Panc1 (cell line): ENCODE measurements at regions not wholly inside any gene's neighbourhood (a gene's known extent, or its start where the extent isn't known, plus 50 kb on each side); places are given as distances from the start of the nearest gene placed in this dataset.

Experiments used
- ATAC-seq: fragments of 200-7000 bp; cut with Tn5 transposase; 2 replicates; pipeline ENCODE4 v1.9.1; 2020; ENCODE audit warnings: mild to moderate bottlenecking, moderate library complexity
- BruUV-seq: library from RNA; stranded (reverse); fragments of 400-500 nt; replicated peaks from 2 replicates; lab custom pipeline; 2021; lab: Mats Ljungman, UMichigan
- CTCF ChIA-PET: fragments of 300-600 bp; sonication (Branson Sonifier 250); formaldehyde crosslinking; loops from one replicate; lab custom pipeline; 2022; ENCODE audit warnings: antibody characterized with exemption; lab: Charles Lee
- POLR2A ChIA-PET: fragments of 300-600 bp; sonication (Branson Sonifier 250); formaldehyde crosslinking; loops from one replicate; lab custom pipeline; 2022; ENCODE audit warnings: antibody characterized with exemption; lab: Charles Lee
- DNase-seq: peaks from one replicate; pipeline ENCODE4 v3.0.0-alpha.2; 2010; ENCODE audit warnings: low read depth, low spot score
- H3K27ac ChIP-seq: 2 replicates; pipeline ENCODE4 v1.5.1; 2011; ENCODE audit warnings: mild to moderate bottlenecking, low read length, inconsistent platforms
- H3K27me3 ChIP-seq: fragments of 200-500 bp; sonication (Bioruptor generic); 2 replicates; pipeline ENCODE4 v1.6.0; 2014; ENCODE audit warnings: low read length, inconsistent platforms; ENCODE audit not compliant: control insufficient read depth, insufficient read depth
- H3K36me3 ChIP-seq: fragments of 200-500 bp; sonication (Bioruptor generic); 2 replicates; pipeline ENCODE4 v1.5.1; 2014; ENCODE audit warnings: inconsistent platforms, mild to moderate bottlenecking, low read length, moderate library complexity; ENCODE audit not compliant: control insufficient read depth, insufficient read depth
- H3K4me1 ChIP-seq: 2 replicates; pipeline ENCODE4 v1.5.1; 2011; ENCODE audit warnings: inconsistent platforms, mild to moderate bottlenecking, low read length, moderate library complexity; ENCODE audit not compliant: control insufficient read depth, insufficient read depth
- H3K4me3 ChIP-seq, 2 experiments: 2 replicates each; pipeline ENCODE4 v1.5.1; 2011 to 2012; ENCODE audit warnings: low read depth in 2 of 2, low read length in 2 of 2, mild to moderate bottlenecking in 2 of 2, inconsistent platforms in 1 of 2, moderate library complexity in 1 of 2
- H3K9me3 ChIP-seq: fragments of 200-500 bp; sonication (Bioruptor generic); 2 replicates; pipeline ENCODE4 v1.5.1; 2014; ENCODE audit warnings: low read depth, mild to moderate bottlenecking, inconsistent platforms, low read length, moderate library complexity; ENCODE audit not compliant: control insufficient read depth, insufficient read depth
- POLR2AphosphoS5 ChIP-seq: IDR thresholded peaks from 2 replicates; pipeline ENCODE4 v1.6.1; 2012; ENCODE audit warnings: mild to moderate bottlenecking, low read depth, low read length, moderate library complexity
- REST ChIP-seq, 2 experiments: IDR thresholded peaks; 2 replicates each; pipeline ENCODE4 v1.6.1; 2011 to 2012; ENCODE audit warnings: low read depth in 2 of 2, control low read depth in 1 of 2, low read length in 1 of 2, mild to moderate bottlenecking in 1 of 2, moderate library complexity in 1 of 2; ENCODE audit not compliant: insufficient read depth in 1 of 2
- SIN3A ChIP-seq: IDR thresholded peaks from 2 replicates; pipeline ENCODE4 v1.6.1; 2012; ENCODE audit warnings: low read depth, mild to moderate bottlenecking, low read length, moderate library complexity, borderline replicate concordance; ENCODE audit not compliant: insufficient read depth
- TCF7L2 ChIP-seq: IDR thresholded peaks from 2 replicates; pipeline ENCODE4 v1.6.1; 2011; ENCODE audit warnings: mild to moderate bottlenecking, low read depth, low read length, inconsistent platforms
- in situ Hi-C: cut with HindIII; loops from 2 replicates; pipeline ENCODE4 v1.10.0; 2016; ENCODE audit warnings: low sequenced_read_pairs, low pct_unique_long_range_greater_than_20kb
- intact Hi-C: fragments of 100-400 bp; cut with micrococcal nuclease; formaldehyde crosslinking; loops from one replicate; pipeline ENCODE4 v1.10.0; 2022; ENCODE audit not compliant: unreplicated experiment
- TF ChIP-seq, protein P1 (sequence below): fragments of 450-650 bp; IDR thresholded peaks from 2 replicates; pipeline ENCODE4 v1.5.1; 2017; ENCODE audit warnings: mild to moderate bottlenecking

DNA sequence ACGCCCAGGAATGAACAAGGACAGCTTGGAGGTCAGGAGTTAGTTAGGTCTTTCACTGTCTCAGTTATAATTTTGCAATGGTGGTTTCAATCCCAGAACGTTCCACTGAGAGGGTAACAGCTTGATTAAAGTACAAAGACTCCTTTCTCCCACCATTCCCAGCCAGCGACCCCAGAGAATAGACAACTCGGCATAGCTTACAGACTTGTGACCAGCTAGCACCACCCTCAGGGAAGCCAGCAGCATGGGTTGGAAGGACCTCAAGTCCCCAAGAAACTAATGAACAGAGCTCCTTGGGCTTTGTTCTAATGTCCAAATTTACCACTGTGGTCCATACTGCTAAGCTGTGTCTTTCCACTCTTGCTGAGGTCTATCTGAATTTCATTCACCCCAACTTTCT is 72.0 kb upstream of the MED14 start:
- CTCF ChIA-PET = no interaction called here
- intact Hi-C loops = no loop called here
- Histone ChIP-seq H3K4me1 (no peaks in the 10 kb centered on the region), H3K27ac (no peak overlapping the region), H3K36me3 (no peaks in the 10 kb centered on the region), H3K27me3 (no peaks in the 10 kb centered on the region), H3K9me3 (no peaks in the 10 kb centered on the region), H3K4me3 (no peak overlapping the region)
- TF ChIP-seq POLR2AphosphoS5 (no peak), TCF7L2 (no peak), REST (IDR thresholded peaks at IDR 0.05; ENCODE audit: insufficient read depth in 1 of 2, low read depth in 2 of 2, low read length in 1 of 2) (no peak), SIN3A (no peak)
- TF ChIP-seq, protein P1, sequence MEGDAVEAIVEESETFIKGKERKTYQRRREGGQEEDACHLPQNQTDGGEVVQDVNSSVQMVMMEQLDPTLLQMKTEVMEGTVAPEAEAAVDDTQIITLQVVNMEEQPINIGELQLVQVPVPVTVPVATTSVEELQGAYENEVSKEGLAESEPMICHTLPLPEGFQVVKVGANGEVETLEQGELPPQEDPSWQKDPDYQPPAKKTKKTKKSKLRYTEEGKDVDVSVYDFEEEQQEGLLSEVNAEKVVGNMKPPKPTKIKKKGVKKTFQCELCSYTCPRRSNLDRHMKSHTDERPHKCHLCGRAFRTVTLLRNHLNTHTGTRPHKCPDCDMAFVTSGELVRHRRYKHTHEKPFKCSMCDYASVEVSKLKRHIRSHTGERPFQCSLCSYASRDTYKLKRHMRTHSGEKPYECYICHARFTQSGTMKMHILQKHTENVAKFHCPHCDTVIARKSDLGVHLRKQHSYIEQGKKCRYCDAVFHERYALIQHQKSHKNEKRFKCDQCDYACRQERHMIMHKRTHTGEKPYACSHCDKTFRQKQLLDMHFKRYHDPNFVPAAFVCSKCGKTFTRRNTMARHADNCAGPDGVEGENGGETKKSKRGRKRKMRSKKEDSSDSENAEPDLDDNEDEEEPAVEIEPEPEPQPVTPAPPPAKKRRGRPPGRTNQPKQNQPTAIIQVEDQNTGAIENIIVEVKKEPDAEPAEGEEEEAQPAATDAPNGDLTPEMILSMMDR = no peak
- in situ Hi-C loops = no loop called here
- DNase-seq (no peak), ATAC-seq (no peak)
- no TSS peak for BruUV-seq
- POLR2A ChIA-PET = no interaction called here

DNA sequence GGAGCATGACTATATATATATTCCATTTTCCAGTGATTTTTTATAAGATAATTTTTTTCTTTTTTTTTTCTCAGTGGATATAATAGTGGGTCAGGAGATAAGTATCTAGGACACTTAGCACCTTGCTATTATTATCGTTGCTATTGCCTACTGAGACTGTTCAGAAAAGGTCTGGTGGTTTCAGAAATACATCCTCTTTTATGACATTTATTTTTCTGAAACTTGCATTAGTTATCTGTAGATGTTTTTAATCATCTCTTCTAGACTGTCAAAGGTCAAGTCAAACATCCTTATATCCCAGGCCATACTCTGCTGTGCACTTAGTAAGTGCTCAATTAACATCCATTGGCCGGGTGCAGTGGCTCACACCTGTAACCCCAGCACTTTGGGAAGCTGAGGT is 72.9 kb upstream of the MED14 start:
- Histone ChIP-seq H3K4me1 (no peaks in the 10 kb centered on the region), H3K27me3 (no peaks in the 10 kb centered on the region), H3K36me3 (no peaks in the 10 kb centered on the region), H3K27ac (no peak overlapping the region), H3K4me3 (no peak overlapping the region), H3K9me3 (no peaks in the 10 kb centered on the region)
- no TSS peak for BruUV-seq
- CTCF ChIA-PET = no interaction called here
- in situ Hi-C loops = no loop called here
- DNase-seq (no peak), ATAC-seq (no peak)
- intact Hi-C loops = no loop called here
- POLR2A ChIA-PET = no interaction called here
- TF ChIP-seq REST (IDR thresholded peaks at IDR 0.05; ENCODE audit: insufficient read depth in 1 of 2, low read depth in 2 of 2, low read length in 1 of 2) = no peak
- no peak for TF ChIP-seq POLR2AphosphoS5
- no peak for TF ChIP-seq TCF7L2
- no peak for TF ChIP-seq SIN3A
- TF ChIP-seq, protein P1 = no peak
